ENCODE measurements at regions not wholly inside any gene's neighbourhood (a gene's known extent, or its start where the extent isn't known, plus 50 kb on each side); places are given as distances from the start of the nearest gene placed in this dataset.

- no peak for DNase-seq (ENCODE audit: low spot score)
- in situ Hi-C loops (cut with MboI; ENCODE audit: low pct_unique_long_range_greater_than_20kb, low sequenced_read_pairs, unreplicated experiment), result no loop called here
- TF ChIP-seq CTCF (IDR thresholded peaks at IDR 0.05; ENCODE audit: extremely low read depth, insufficient read depth, missing control alignments), result no peak
These were observed 235.3 kb upstream of the SORL1-AS1 start for GRCh38 chr11:121688055-121688491.

GRCh38 chr11:121683791-121684190 is 231.0 kb upstream of the SORL1-AS1 start:
- in situ Hi-C loops (cut with MboI; ENCODE audit: low pct_unique_long_range_greater_than_20kb, low sequenced_read_pairs, unreplicated experiment), result no loop called here
- DNase-seq (ENCODE audit: low spot score), result no peak
- TF ChIP-seq CTCF (IDR thresholded peaks at IDR 0.05; ENCODE audit: extremely low read depth, insufficient read depth, missing control alignments), result no peak
